Breast epithelium (tissue), 3 donors: ENCODE measurements at regions not wholly inside any gene's neighbourhood (a gene's known extent, or its start where the extent isn't known, plus 50 kb on each side); places are given as distances from the start of the nearest gene placed in this dataset.

Source experiments
- CTCF ChIP-seq, 3 donors: fragments of 450-650 bp; IDR thresholded peaks; one replicate each; pipeline ENCODE4 v1.5.1; 2016 to 2017; ENCODE audit warnings: antibody characterized with exemption in 3 of 3, mild to moderate bottlenecking in 3 of 3, moderate library complexity in 3 of 3
- POLR2A ChIP-seq: fragments of 450-650 bp; IDR thresholded peaks from one replicate; pipeline ENCODE4 v1.6.1; 2016; ENCODE audit warnings: antibody characterized with exemption, mild to moderate bottlenecking, moderate library complexity

GRCh38 chr18:25685088-25685487 lies 333.1 kb upstream of the ZNF521 start:
- TF ChIP-seq CTCF (IDR thresholded peaks at IDR 0.05) = no peak
- no peak for TF ChIP-seq POLR2A
